GM06990 (cell line): ENCODE measurements at regions not wholly inside any gene's neighbourhood (a gene's known extent, or its start where the extent isn't known, plus 50 kb on each side); places are given as distances from the start of the nearest gene placed in this dataset.

Experiments
- DNase-seq: peaks from one replicate; pipeline ENCODE4 v3.0.0-alpha.2; 2011; ENCODE audit not compliant: insufficient read length; ENCODE audit errors: extremely low read depth
- H3K27me3 ChIP-seq: replicated peaks from 2 replicates; pipeline ENCODE4 v1.6.0; 2011; ENCODE audit warnings: low read length; ENCODE audit not compliant: control insufficient read depth, insufficient read depth
- H3K36me3 ChIP-seq: 2 replicates; pipeline ENCODE4 v1.5.1; 2011; ENCODE audit warnings: low read length; ENCODE audit not compliant: control insufficient read depth, insufficient read depth
- H3K4me3 ChIP-seq: replicated peaks from 2 replicates; pipeline ENCODE4 v1.5.1; 2011; ENCODE audit warnings: low read depth, mild to moderate bottlenecking, control low read depth, low read length
- TF ChIP-seq, protein P1 (sequence below): IDR thresholded peaks from 2 replicates; pipeline ENCODE4 v1.5.1; 2011; ENCODE audit warnings: low read length, control low read depth, mild to moderate bottlenecking, inconsistent platforms; ENCODE audit not compliant: insufficient read depth, poor library complexity, severe bottlenecking

DNA sequence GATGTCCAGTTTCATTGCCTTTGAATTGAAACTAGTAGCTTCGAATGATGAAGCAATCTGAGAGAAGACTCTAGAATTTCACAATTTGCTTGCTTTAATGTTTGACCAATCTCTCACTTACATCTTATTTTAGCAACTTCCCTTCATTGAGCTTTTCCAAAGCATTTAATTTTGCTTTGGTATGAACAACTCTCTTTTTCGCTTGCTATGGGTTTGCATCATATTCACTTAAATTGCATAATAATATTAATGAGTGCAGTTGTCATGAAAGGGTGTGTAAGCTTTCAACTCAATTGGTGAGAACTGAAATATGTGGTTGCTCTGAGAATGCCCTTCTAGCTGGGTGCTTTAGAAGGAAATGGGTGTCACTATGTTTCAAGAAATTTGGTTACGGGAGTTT is 309.2 kb downstream of the HLX start:
- TF ChIP-seq, protein P1, sequence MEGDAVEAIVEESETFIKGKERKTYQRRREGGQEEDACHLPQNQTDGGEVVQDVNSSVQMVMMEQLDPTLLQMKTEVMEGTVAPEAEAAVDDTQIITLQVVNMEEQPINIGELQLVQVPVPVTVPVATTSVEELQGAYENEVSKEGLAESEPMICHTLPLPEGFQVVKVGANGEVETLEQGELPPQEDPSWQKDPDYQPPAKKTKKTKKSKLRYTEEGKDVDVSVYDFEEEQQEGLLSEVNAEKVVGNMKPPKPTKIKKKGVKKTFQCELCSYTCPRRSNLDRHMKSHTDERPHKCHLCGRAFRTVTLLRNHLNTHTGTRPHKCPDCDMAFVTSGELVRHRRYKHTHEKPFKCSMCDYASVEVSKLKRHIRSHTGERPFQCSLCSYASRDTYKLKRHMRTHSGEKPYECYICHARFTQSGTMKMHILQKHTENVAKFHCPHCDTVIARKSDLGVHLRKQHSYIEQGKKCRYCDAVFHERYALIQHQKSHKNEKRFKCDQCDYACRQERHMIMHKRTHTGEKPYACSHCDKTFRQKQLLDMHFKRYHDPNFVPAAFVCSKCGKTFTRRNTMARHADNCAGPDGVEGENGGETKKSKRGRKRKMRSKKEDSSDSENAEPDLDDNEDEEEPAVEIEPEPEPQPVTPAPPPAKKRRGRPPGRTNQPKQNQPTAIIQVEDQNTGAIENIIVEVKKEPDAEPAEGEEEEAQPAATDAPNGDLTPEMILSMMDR, result no peak
- DNase-seq, result no peak

DNA sequence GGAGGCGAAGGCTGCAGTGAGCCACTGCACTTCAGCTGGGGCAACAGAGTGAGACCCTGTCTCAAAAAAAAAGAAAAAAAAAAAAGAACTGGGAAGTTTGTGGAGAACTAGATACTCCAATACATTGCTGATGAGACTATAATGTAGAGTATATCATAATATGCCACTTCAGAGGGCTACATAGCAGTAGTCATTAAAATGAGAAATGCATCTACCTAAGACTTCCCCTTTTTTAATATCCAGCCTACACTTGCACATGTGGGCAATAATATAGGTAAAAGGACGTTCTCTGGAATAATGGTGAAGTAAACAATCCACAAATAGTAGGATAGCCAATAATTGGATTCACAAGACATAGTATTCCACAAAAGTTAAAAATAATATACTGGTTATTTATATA is 311.0 kb downstream of the HLX start:
- no peak for DNase-seq
- no peak overlapping the region for H3K4me3 ChIP-seq
- H3K36me3 ChIP-seq, result no peaks in the 10 kb centered on the region
- no peaks in the 10 kb centered on the region for H3K27me3 ChIP-seq
- TF ChIP-seq, protein P1, result no peak

More for the DNA sequence above, 309.2 kb downstream of the HLX start:
- no peaks in the 10 kb centered on the region for H3K36me3 ChIP-seq
- no peaks in the 10 kb centered on the region for H3K27me3 ChIP-seq
- no peak overlapping the region for H3K4me3 ChIP-seq

DNA sequence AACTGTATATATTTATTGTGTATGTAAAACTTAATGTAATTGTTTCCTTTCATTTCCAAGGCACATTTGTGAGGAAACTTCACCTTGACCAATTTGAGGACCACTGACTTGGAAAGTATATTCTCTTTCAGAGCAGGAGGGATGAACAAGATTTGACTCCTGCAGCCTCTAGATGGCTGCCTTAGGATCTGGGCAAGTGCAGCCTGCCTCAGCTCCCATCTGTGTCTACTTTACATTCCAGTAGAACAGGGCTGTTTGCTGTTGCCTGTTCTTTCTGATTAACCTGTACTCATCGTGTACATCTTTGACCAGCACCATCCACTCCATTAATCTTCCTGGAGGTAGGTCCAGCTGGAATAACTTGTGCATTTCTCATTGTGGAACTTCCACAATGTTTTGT is 312.8 kb downstream of the HLX start:
- DNase-seq, result no peak
- Histone ChIP-seq H3K27me3 (no peaks in the 10 kb centered on the region), H3K4me3 (no peak overlapping the region), H3K36me3 (no peaks in the 10 kb centered on the region)
- TF ChIP-seq, protein P1, result no peak

DNA sequence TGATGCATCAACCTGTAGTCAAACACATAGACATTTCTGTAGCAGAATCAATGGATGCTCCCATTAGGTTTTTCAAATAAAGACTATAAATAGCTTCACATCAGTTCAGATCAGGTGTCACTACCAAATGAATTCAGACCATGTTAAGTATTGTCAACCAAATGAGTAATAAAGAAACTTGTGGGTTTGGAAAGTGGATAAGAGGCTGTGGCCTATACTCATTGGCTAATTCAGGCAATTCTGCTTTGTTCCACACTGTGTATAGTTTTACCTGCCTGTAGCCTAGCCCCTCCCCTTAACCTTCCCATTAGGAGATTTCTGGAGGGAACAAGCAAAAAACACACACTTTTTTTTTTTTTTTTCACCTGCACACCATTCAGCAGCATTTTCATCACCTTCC is 321.2 kb downstream of the HLX start:
- Histone ChIP-seq H3K27me3 (no peaks in the 10 kb centered on the region), H3K4me3 (no peak overlapping the region), H3K36me3 (no peaks in the 10 kb centered on the region)
- peak; percentile 19 for DNase-seq
- TF ChIP-seq, protein P1, result no peak

DNA sequence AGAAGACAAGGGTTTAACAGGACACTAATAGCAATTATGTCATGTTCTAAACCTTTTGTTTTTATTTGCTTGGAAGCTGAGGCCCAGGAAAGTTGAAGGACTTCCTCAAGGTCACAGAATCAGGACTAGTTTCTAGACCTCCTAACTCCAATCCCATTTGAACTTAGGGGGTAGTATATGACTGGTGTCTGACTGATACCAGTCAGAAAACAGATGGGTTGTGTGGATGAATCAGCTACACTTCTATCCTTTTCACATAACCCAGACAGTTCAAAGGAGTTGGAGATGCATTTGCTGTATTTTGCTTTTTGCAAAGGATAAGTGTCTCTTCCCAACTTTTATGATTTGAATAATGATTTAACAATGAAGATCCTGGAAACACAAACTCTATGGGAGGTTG is 322.5 kb downstream of the HLX start:
- TF ChIP-seq, protein P1, result no peak
- no peaks in the 10 kb centered on the region for H3K36me3 ChIP-seq
- no peaks in the 10 kb centered on the region for H3K27me3 ChIP-seq
- DNase-seq, result no peak
- H3K4me3 ChIP-seq, result no peak overlapping the region

DNA sequence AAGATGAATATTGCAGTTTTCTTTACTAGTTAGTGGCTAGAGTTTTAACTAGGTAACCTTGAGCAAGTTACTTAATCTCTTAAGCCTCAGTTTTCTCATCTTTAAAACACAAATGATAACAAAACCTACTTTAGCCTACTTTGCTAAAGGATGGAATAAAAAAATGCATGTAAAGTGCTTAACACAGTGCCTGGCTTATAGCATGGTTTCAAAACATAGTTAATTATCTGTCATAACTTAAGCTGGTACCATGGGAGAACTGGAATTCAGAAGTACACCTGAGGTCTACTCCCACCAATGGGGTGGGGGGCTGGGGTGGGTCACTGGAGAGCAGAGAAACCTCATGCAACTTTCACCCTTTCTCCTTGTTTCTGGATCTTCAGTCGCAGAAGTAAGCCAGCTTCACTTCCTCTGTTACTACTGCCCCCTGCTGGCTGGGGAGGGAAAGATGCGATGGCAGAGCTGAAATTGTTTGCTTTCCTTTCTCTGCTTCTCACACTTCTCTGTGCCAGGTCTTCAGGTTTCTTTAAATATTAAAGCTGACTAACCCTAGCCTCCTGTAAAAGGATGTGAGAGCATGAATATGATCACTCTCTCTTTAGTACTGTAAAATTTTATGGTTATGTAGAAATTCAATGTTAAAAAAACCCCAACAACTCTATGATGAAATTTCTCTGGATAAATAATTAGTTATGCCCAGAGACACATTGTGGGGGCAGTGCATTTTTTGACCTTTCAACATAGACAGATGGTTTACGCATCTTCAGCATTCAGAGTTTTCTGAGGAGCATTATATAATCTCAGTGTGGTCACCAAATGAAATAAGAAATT is 324.2 kb downstream of the HLX start:
- no peaks in the 10 kb centered on the region for H3K36me3 ChIP-seq
- no peaks in the 10 kb centered on the region for H3K27me3 ChIP-seq
- H3K4me3 ChIP-seq, result no peak overlapping the region
- TF ChIP-seq, protein P1, result peak; percentile 88
- peak; percentile 17 for DNase-seq
